T-helper 9 cell (primary cell): ENCODE measurements at regions not wholly inside any gene's neighbourhood (a gene's known extent, or its start where the extent isn't known, plus 50 kb on each side); places are given as distances from the start of the nearest gene placed in this dataset.

Experiments used
- DNase-seq: peaks from one replicate; pipeline ENCODE4 v3.0.0-alpha.2; 2020

- no peak for DNase-seq
Measured at GRCh38 chr1:172810480-172811175, 151.7 kb downstream of the FASLG start.

- DNase-seq: no peak
Measured at GRCh38 chr1:172811694-172812093, 152.8 kb downstream of the FASLG start.

- no peak for DNase-seq
Measured at GRCh38 chr1:172812118-172812517, 153.2 kb downstream of the FASLG start.

GRCh38 chr1:172813330-172813729 is 154.4 kb downstream of the FASLG start:
- no peak for DNase-seq

GRCh38 chr1:172814428-172814827 is 155.5 kb downstream of the FASLG start:
- no peak for DNase-seq

- no peak for DNase-seq
Measured at GRCh38 chr1:172815740-172816139, 156.8 kb downstream of the FASLG start.

GRCh38 chr1:172818841-172819527 is 160.1 kb downstream of the FASLG start:
- DNase-seq: no peak

GRCh38 chr1:172820475-172821158 is 161.7 kb downstream of the FASLG start:
- DNase-seq: no peak

GRCh38 chr1:172821609-172822274 is 162.8 kb downstream of the FASLG start:
- DNase-seq: no peak

GRCh38 chr1:172822886-172823285 is 164.0 kb downstream of the FASLG start:
- no peak for DNase-seq

GRCh38 chr1:172823534-172823933 is 164.6 kb downstream of the FASLG start:
- DNase-seq: no peak

GRCh38 chr1:172824209-172824608 is 165.3 kb downstream of the FASLG start:
- no peak for DNase-seq

- DNase-seq: no peak
Measured at GRCh38 chr1:172826096-172826741, 167.3 kb downstream of the FASLG start.

GRCh38 chr1:172827301-172827700 is 168.4 kb downstream of the FASLG start:
- DNase-seq: no peak

GRCh38 chr1:172827841-172828240 is 168.9 kb downstream of the FASLG start:
- no peak for DNase-seq

- DNase-seq: no peak
Measured at GRCh38 chr1:172832006-172832725, 173.3 kb downstream of the FASLG start.

GRCh38 chr1:172833954-172834353 is 175.1 kb downstream of the FASLG start:
- no peak for DNase-seq

- DNase-seq: no peak
Measured at GRCh38 chr1:172834609-172835008, 175.7 kb downstream of the FASLG start.

GRCh38 chr1:172835834-172836233 is 176.9 kb downstream of the FASLG start:
- no peak for DNase-seq

GRCh38 chr1:172837816-172838679 is 179.1 kb downstream of the FASLG start:
- no peak for DNase-seq

- DNase-seq: no peak
Measured at GRCh38 chr1:172838680-172839313, 179.9 kb downstream of the FASLG start.
